ENCODE measurements at regions not wholly inside any gene's neighbourhood (a gene's known extent, or its start where the extent isn't known, plus 50 kb on each side); places are given as distances from the start of the nearest gene placed in this dataset.

DNA sequence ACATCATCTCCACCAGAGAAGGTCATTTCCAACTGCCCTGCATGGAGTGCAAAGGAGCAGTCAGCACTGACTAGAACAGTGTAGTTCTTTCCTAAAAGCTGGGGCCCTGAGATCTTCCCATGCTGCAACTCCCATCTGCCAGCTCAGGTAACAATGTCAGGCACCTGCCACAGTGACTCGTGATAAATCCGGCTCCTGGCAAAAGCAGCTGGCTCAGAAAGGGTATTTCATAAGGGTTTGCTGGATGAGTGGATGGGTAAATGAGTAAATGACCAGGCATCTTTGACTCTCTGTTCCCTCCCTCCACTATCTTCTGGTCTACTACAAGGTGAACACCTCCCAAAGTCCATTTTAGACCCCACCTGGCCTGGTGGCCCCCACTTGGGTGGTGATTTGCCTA, 403.6 kb downstream of the NXPE2 start:
- H4K20me1 ChIP-seq (ENCODE audit: control insufficient read depth, extremely low read depth, insufficient read depth, low read length), result no peaks in the 10 kb centered on the region
- no peak overlapping the region for H3K27ac ChIP-seq (ENCODE audit: insufficient read depth, low read length)
- H3K4me3 ChIP-seq (replicated peaks in 1 of 4; ENCODE audit: control extremely low read depth in 1 of 4, insufficient read depth in 1 of 4, low read depth in 3 of 4, low read length in 4 of 4), result no peak overlapping the region
- DNase-seq (ENCODE audit: low read depth in 2 of 2), result no peak
- TF ChIP-seq, protein P1, sequence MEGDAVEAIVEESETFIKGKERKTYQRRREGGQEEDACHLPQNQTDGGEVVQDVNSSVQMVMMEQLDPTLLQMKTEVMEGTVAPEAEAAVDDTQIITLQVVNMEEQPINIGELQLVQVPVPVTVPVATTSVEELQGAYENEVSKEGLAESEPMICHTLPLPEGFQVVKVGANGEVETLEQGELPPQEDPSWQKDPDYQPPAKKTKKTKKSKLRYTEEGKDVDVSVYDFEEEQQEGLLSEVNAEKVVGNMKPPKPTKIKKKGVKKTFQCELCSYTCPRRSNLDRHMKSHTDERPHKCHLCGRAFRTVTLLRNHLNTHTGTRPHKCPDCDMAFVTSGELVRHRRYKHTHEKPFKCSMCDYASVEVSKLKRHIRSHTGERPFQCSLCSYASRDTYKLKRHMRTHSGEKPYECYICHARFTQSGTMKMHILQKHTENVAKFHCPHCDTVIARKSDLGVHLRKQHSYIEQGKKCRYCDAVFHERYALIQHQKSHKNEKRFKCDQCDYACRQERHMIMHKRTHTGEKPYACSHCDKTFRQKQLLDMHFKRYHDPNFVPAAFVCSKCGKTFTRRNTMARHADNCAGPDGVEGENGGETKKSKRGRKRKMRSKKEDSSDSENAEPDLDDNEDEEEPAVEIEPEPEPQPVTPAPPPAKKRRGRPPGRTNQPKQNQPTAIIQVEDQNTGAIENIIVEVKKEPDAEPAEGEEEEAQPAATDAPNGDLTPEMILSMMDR (conservative IDR thresholded peaks at IDR 0.05 in 1 of 2, IDR thresholded peaks at IDR 0.05 in 1 of 2; ENCODE audit: low read depth in 1 of 2, low read length in 2 of 2), result no peak
- no peak for TF ChIP-seq EZH2 (IDR thresholded peaks at IDR 0.05; ENCODE audit: low read length, missing control alignments)
- H2AFZ ChIP-seq (ENCODE audit: low read length), result no peak overlapping the region
- no peaks in the 10 kb centered on the region for H3K9me3 ChIP-seq (ENCODE audit: control insufficient read depth, insufficient read depth, low read depth, low read length)
- no peaks in the 10 kb centered on the region for H3K4me1 ChIP-seq (ENCODE audit: control insufficient read depth, extremely low read depth, insufficient read depth, low read length)
- no peaks in the 10 kb centered on the region for H3K79me2 ChIP-seq (ENCODE audit: control insufficient read depth, insufficient read depth, low read length)
- no peak overlapping the region for H3K4me2 ChIP-seq (ENCODE audit: extremely low read depth, insufficient read depth, low read length)
- H3K9ac ChIP-seq (ENCODE audit: insufficient read depth, low read length), result no peak overlapping the region
- H3K27me3 ChIP-seq (ENCODE audit: control insufficient read depth, insufficient read depth, low read length), result no peaks in the 10 kb centered on the region
- no peaks in the 10 kb centered on the region for H3K36me3 ChIP-seq (ENCODE audit: control insufficient read depth, insufficient read depth, low read length)

DNA sequence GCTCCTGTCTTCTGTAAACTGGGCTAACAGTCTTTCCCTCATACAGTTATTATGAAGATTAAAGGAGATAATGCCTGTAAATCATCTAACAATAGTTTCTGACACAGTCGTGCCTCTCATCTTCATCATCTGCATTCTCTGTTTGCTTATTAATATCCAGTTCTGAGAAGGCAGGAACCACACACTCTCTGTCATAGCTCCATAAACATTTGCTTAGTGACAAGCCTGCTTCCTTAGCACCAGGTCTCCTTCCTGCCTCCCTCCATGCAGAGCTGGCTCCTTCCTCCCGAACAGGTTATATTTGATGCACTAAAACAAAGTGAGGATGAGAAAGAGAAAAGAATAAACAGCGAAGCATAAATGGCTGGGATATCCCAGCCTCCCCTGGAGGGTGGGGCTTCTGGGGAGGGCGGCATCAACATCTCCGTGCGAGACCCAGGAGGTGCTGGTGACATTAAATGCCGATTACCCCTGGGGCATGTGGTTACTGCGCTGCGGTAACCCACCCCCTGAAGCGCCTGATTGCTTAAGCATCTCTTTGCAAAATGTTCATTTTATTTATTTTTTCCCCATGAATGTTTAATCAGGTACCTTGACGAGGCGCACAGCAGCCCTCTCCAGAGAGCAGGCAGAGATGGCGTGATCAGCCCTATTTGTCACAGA, 404.9 kb downstream of the NXPE2 start:
- no peak overlapping the region for H3K27ac ChIP-seq (ENCODE audit: insufficient read depth, low read length)
- DNase-seq (ENCODE audit: low read depth in 2 of 2), result no peak
- TF ChIP-seq EZH2 (IDR thresholded peaks at IDR 0.05; ENCODE audit: low read length, missing control alignments), result no peak
- TF ChIP-seq, protein P1 (conservative IDR thresholded peaks at IDR 0.05 in 1 of 2, IDR thresholded peaks at IDR 0.05 in 1 of 2; ENCODE audit: low read depth in 1 of 2, low read length in 2 of 2), result no peak
- H3K79me2 ChIP-seq (ENCODE audit: control insufficient read depth, insufficient read depth, low read length), result no peaks in the 10 kb centered on the region
- H3K9ac ChIP-seq (ENCODE audit: insufficient read depth, low read length), result no peak overlapping the region
- no peak overlapping the region for H3K4me3 ChIP-seq (replicated peaks in 1 of 4; ENCODE audit: control extremely low read depth in 1 of 4, insufficient read depth in 1 of 4, low read depth in 3 of 4, low read length in 4 of 4)
- H2AFZ ChIP-seq (ENCODE audit: low read length), result no peak overlapping the region
- no peaks in the 10 kb centered on the region for H3K27me3 ChIP-seq (ENCODE audit: control insufficient read depth, insufficient read depth, low read length)
- no peak overlapping the region for H3K4me2 ChIP-seq (ENCODE audit: extremely low read depth, insufficient read depth, low read length)
- no peaks in the 10 kb centered on the region for H3K4me1 ChIP-seq (ENCODE audit: control insufficient read depth, extremely low read depth, insufficient read depth, low read length)
- no peaks in the 10 kb centered on the region for H3K9me3 ChIP-seq (ENCODE audit: control insufficient read depth, insufficient read depth, low read depth, low read length)
- no peaks in the 10 kb centered on the region for H3K36me3 ChIP-seq (ENCODE audit: control insufficient read depth, insufficient read depth, low read length)
- no peaks in the 10 kb centered on the region for H4K20me1 ChIP-seq (ENCODE audit: control insufficient read depth, extremely low read depth, insufficient read depth, low read length)

DNA sequence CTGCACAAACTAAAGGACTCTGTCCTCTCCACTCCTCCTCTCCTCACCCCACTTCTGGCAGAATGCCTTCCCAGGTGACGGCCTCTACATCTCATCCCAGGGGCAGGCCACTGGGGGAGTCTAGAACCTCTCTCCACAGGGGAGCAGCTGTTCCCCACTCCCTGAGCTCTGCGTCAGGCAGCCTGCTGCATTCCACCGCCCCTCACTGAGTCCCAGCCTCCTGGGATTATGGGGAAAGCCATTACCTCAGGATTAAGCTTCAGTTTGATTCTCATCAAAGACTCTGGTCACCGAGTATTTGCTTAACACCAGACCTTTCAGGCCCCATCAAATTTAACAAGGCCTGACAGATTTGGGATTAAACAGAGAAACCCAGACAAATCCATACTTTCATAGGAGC, 405.9 kb downstream of the NXPE2 start:
- Histone ChIP-seq H3K4me3 (replicated peaks in 1 of 4; ENCODE audit: control extremely low read depth in 1 of 4, insufficient read depth in 1 of 4, low read depth in 3 of 4, low read length in 4 of 4) (no peak overlapping the region), H3K79me2 (ENCODE audit: control insufficient read depth, insufficient read depth, low read length) (no peaks in the 10 kb centered on the region), H3K4me1 (ENCODE audit: control insufficient read depth, extremely low read depth, insufficient read depth, low read length) (no peaks in the 10 kb centered on the region), H3K9ac (ENCODE audit: insufficient read depth, low read length) (no peak overlapping the region), H3K27me3 (ENCODE audit: control insufficient read depth, insufficient read depth, low read length) (no peaks in the 10 kb centered on the region), H2AFZ (ENCODE audit: low read length) (no peak overlapping the region), H3K9me3 (ENCODE audit: control insufficient read depth, insufficient read depth, low read depth, low read length) (no peaks in the 10 kb centered on the region), H3K4me2 (ENCODE audit: extremely low read depth, insufficient read depth, low read length) (no peak overlapping the region), H3K27ac (ENCODE audit: insufficient read depth, low read length) (no peak overlapping the region), H3K36me3 (ENCODE audit: control insufficient read depth, insufficient read depth, low read length) (no peaks in the 10 kb centered on the region), H4K20me1 (ENCODE audit: control insufficient read depth, extremely low read depth, insufficient read depth, low read length) (no peaks in the 10 kb centered on the region)
- TF ChIP-seq EZH2 (IDR thresholded peaks at IDR 0.05; ENCODE audit: low read length, missing control alignments), result no peak
- TF ChIP-seq, protein P1 (conservative IDR thresholded peaks at IDR 0.05 in 1 of 2, IDR thresholded peaks at IDR 0.05 in 1 of 2; ENCODE audit: low read depth in 1 of 2, low read length in 2 of 2), result no peak
- DNase-seq (ENCODE audit: low read depth in 2 of 2), result no peak
